ENCODE measurements at regions not wholly inside any gene's neighbourhood (a gene's known extent, or its start where the extent isn't known, plus 50 kb on each side); places are given as distances from the start of the nearest gene placed in this dataset.

GRCh38 chr3:22010997-22011396 is 260.0 kb upstream of the ZNF385D start:
- no peak overlapping the region for H3K4ac ChIP-seq (ENCODE audit: low read depth, low read length)
- no peak overlapping the region for H3T11ph ChIP-seq (ENCODE audit: low read length)
- H3K9ac ChIP-seq (ENCODE audit: extremely low read depth, insufficient read length, low read length), result no peak overlapping the region
- no peak overlapping the region for H3K56ac ChIP-seq (ENCODE audit: insufficient read length, low read depth, low read length)
- no peak overlapping the region for H2BK120ac ChIP-seq (ENCODE audit: low read depth, low read length, poor library complexity, severe bottlenecking)
- no peak overlapping the region for H4K8ac ChIP-seq (replicated peaks; ENCODE audit: insufficient read length, low read depth, low read length)
- no peaks in the 10 kb centered on the region for H3K79me2 ChIP-seq (ENCODE audit: insufficient read depth, low read length)
- no peak for TF ChIP-seq CTCF (conservative IDR thresholded peaks at IDR 0.05)
- H3K36me3 Mint-ChIP-seq (ENCODE audit: insufficient read depth in 1 of 3, low read depth in 3 of 3), result no peaks in the 10 kb centered on the region
- H2AFZ ChIP-seq (ENCODE audit: low read length), result no peak overlapping the region
- no peaks in the 10 kb centered on the region for H3K27me3 Mint-ChIP-seq (ENCODE audit: low read depth)
- no peak overlapping the region for H3K27ac ChIP-seq (ENCODE audit: insufficient read length, low read depth, low read length)
- H2BK15ac ChIP-seq (ENCODE audit: low read depth, low read length), result no peak overlapping the region
- no peak overlapping the region for H3K14ac ChIP-seq (ENCODE audit: insufficient read depth, low read length)
- H4K5ac ChIP-seq (ENCODE audit: insufficient read length, low read depth, low read length), result no peak overlapping the region
- H3K4me1 Mint-ChIP-seq, result no peaks in the 10 kb centered on the region
- H4K20me1 ChIP-seq (ENCODE audit: control insufficient read depth, insufficient read depth, insufficient read length), result no peaks in the 10 kb centered on the region
- no peak overlapping the region for H2AK5ac ChIP-seq (ENCODE audit: insufficient read length, low read length)
- no peak for DNase-seq
- no peak overlapping the region for H2BK5ac ChIP-seq (ENCODE audit: insufficient read length, low read length)
- H3K4me1 ChIP-seq (ENCODE audit: insufficient read depth, low read length), result no peaks in the 10 kb centered on the region
- H2BK12ac ChIP-seq (ENCODE audit: insufficient read length, low read depth, low read length), result no peak overlapping the region
- no peak overlapping the region for H3K23ac ChIP-seq (ENCODE audit: insufficient read length, low read depth, low read length)
- no peaks in the 10 kb centered on the region for H3K23me2 ChIP-seq (ENCODE audit: insufficient read length, low read depth, low read length, poor library complexity, severe bottlenecking)
- H3K27ac Mint-ChIP-seq, result no peak overlapping the region
- H3K18ac ChIP-seq (ENCODE audit: insufficient read length, low read depth, low read length), result no peak overlapping the region
- no CpG with 5 or more reads among the region's 2 CpGs for WGBS (ENCODE audit: extremely low coverage, insufficient read length, low lambda C conversion rate)
- H2BK20ac ChIP-seq (ENCODE audit: low read depth, low read length, poor library complexity, severe bottlenecking), result no peak overlapping the region
- H4K91ac ChIP-seq (ENCODE audit: insufficient read length, low read depth, low read length), result no peak overlapping the region
- no peaks in the 10 kb centered on the region for H3K9me3 ChIP-seq (ENCODE audit: control insufficient read depth, low read depth, low read length)
- H3K4me2 ChIP-seq (ENCODE audit: insufficient read depth, insufficient read length, low read length), result no peak overlapping the region
- H3K27me3 ChIP-seq (ENCODE audit: insufficient read depth, low read length), result no peaks in the 10 kb centered on the region
- H3K79me1 ChIP-seq (ENCODE audit: insufficient read depth, low read depth, low read length, poor library complexity, severe bottlenecking), result no peaks in the 10 kb centered on the region
- no peaks in the 10 kb centered on the region for H3K9me3 Mint-ChIP-seq
- H3K4me3 Mint-ChIP-seq, result no peak overlapping the region
